Body of pancreas (tissue), 4 donors: ENCODE measurements at regions not wholly inside any gene's neighbourhood (a gene's known extent, or its start where the extent isn't known, plus 50 kb on each side); places are given as distances from the start of the nearest gene placed in this dataset.
A peak's percentile ranks its signal among the peaks of the same experiment; 100 is the strongest.

Experiments
- ATAC-seq: fragments of 150-250 bp; one replicate; pipeline ENCODE4 v1.9.1; 2016
- DNase-seq, 4 donors: peaks; one replicate each; pipeline ENCODE4 v3.0.0-alpha.2; 2019
- H3K27ac ChIP-seq, 4 donors: fragments of 200-600 bp; sonication (generic); 1 replicate in 3 of 4; 2 replicates in 1 of 4; pipeline versions ENCODE4 v1.5.1 to v1.6.1; 2016 to 2019; ENCODE audit warnings: mild to moderate bottlenecking in 1 of 4, mixed read lengths in 1 of 4, moderate library complexity in 1 of 4
- H3K27me3 ChIP-seq, 2 donors: fragments of 200-600 bp; sonication (generic); one replicate each; pipeline ENCODE4 v1.6.0; 2016; ENCODE audit warnings: mild to moderate bottlenecking in 1 of 2
- H3K36me3 ChIP-seq, 2 donors: fragments of 200-600 bp; sonication (generic); replicated peaks in 1 of 2; 2 replicates each; pipeline ENCODE4 v1.5.1; 2016; ENCODE audit warnings: low read depth in 2 of 2; ENCODE audit not compliant: insufficient read depth in 1 of 2
- H3K4me1 ChIP-seq: fragments of 200-600 bp; sonication (generic); one replicate; pipeline ENCODE4 v1.6.0; 2016
- H3K4me3 ChIP-seq, 2 donors: fragments of 200-600 bp; sonication (generic); 1 replicate in 1 of 2; 2 replicates in 1 of 2; pipeline ENCODE4 v1.5.1; 2016 to 2019
- H3K9me3 ChIP-seq, 3 donors: fragments of 200-600 bp; sonication (generic); 1 replicate in 2 of 3; 2 replicates in 1 of 3; pipeline ENCODE4 v1.5.1; 2016
- POLR2A ChIP-seq, 3 donors: fragments of 450-650 bp; IDR thresholded peaks; one replicate each; pipeline ENCODE4 v1.6.1; 2016; ENCODE audit warnings: antibody characterized with exemption in 3 of 3, mild to moderate bottlenecking in 2 of 3
- WGBS, 2 donors: methylation state at CpG; one replicate each; pipeline ENCODE4 v1.1.5; 2017; 5-methylcytosine and 5-hydroxymethylcytosine counted together
- intact Hi-C: fragments of 100-400 bp; cut with DNase I; formaldehyde crosslinking; loops from one replicate; pipeline ENCODE4 v1.15.1; 2023
- TF ChIP-seq, protein P1 (sequence below), 7 experiments: fragments of 450-650 bp in 4 of 7; fragments of 200-600 bp in 3 of 7; sonication (generic) in 3 of 7; IDR thresholded peaks; one replicate each; pipeline ENCODE4 v1.5.1; 2016 to 2019; ENCODE audit warnings: antibody characterized with exemption in 7 of 7

DNA sequence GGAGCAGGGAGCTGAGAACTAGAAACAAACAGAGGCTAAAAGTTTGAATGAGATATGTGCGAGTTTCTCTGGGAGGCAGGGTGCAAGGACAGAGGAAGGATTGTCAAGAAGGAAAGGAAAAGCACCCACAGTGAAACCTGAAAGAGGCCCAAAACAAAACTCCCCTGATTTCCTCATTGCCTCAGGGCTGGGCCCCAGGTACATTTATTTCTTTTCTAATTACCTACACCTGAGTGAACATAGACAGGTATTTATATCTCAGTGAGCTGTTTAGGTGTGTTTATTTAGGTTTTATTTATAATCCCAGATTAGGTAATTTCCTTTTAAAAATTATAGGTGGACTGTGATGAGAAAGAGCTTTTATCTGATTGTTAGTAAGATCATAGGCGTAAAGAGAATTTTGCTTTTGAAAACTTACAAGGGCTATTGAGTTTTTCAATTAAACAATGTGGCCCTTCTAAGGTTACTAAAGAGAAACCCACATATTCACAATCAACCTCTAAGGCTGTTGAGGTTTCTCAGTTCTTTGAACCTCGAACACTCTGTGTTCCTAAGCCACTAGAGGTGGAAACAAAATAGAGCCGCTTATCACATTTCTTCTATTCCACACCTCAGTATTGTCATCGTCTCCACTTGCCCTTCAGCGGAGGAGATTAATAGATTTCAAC is 344.8 kb downstream of the ZNF608 start:
- no peak for TF ChIP-seq POLR2A (IDR thresholded peaks at IDR 0.05)
- TF ChIP-seq, protein P1, sequence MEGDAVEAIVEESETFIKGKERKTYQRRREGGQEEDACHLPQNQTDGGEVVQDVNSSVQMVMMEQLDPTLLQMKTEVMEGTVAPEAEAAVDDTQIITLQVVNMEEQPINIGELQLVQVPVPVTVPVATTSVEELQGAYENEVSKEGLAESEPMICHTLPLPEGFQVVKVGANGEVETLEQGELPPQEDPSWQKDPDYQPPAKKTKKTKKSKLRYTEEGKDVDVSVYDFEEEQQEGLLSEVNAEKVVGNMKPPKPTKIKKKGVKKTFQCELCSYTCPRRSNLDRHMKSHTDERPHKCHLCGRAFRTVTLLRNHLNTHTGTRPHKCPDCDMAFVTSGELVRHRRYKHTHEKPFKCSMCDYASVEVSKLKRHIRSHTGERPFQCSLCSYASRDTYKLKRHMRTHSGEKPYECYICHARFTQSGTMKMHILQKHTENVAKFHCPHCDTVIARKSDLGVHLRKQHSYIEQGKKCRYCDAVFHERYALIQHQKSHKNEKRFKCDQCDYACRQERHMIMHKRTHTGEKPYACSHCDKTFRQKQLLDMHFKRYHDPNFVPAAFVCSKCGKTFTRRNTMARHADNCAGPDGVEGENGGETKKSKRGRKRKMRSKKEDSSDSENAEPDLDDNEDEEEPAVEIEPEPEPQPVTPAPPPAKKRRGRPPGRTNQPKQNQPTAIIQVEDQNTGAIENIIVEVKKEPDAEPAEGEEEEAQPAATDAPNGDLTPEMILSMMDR (IDR thresholded peaks at IDR 0.05), result no peak
- no peak overlapping the region for H3K4me3 ChIP-seq
- DNase-seq (no peak), ATAC-seq (no peak)
- intact Hi-C loops, result no loop called here
- H3K4me1 ChIP-seq, result no peaks in the 10 kb centered on the region
- H3K9me3 ChIP-seq, result no peaks in the 10 kb centered on the region
- H3K36me3 ChIP-seq, result no peaks in the 10 kb centered on the region
- peak overlapping the region in 2 of 4 donors; percentile 22 to 50 for H3K27ac ChIP-seq
- H3K27me3 ChIP-seq, result no peaks in the 10 kb centered on the region
- WGBS, 2 donors, result 66 to 79% methylated on average over 6 of the region's 6 CpGs

DNA sequence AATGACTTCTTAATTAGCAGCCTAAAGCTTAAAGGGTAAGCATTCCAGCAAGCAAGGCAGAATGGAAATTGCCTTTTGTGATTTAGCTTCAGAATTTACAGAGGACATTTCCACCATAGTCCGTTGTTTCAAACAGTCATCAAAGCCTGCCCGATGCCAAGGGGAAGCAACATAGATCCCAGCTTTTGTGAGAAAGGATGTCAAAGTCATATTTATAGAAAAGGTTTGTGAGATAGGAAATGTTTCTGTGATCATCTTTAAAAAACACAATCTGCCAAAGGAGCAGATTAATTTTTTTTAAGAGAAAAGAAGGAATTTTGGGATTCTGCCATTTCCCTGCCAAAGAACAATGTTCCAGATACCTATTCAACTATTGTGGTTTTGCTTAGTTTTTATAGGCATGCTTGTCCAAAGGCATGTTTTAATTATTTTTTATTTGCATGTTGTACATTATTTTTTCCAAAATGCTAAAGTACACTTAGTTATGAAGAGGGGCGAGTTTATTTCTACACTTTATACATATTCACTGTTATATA is 346.9 kb downstream of the ZNF608 start:
- 71 to 76% methylated on average over 3 of the region's 3 CpGs for WGBS, 2 donors
- H3K36me3 ChIP-seq, result no peaks in the 10 kb centered on the region

GRCh38 chr5:124398460-124398859 is 348.0 kb downstream of the ZNF608 start:
- ATAC-seq, result no peak
- TF ChIP-seq, protein P1 (IDR thresholded peaks at IDR 0.05), result no peak
- no peak for TF ChIP-seq POLR2A (IDR thresholded peaks at IDR 0.05)
- Histone ChIP-seq H3K27ac (no peak overlapping the region), H3K36me3 (no peaks in the 10 kb centered on the region), H3K4me3 (no peak overlapping the region), H3K4me1 (no peaks in the 10 kb centered on the region), H3K9me3 (no peaks in the 10 kb centered on the region), H3K27me3 (no peaks in the 10 kb centered on the region)
- 60 to 66% methylated on average over 2 of the region's 2 CpGs for WGBS, 2 donors
- intact Hi-C loops, result no loop called here
- no peak for DNase-seq

More for the DNA sequence above, 346.9 kb downstream of the ZNF608 start:
- ATAC-seq (no peak), DNase-seq (no peak)
- intact Hi-C loops, result no loop called here
- Histone ChIP-seq H3K27ac (no peak overlapping the region), H3K4me3 (no peak overlapping the region), H3K4me1 (no peaks in the 10 kb centered on the region), H3K27me3 (no peaks in the 10 kb centered on the region), H3K9me3 (no peaks in the 10 kb centered on the region)
- TF ChIP-seq, protein P1 (IDR thresholded peaks at IDR 0.05), result no peak
- no peak for TF ChIP-seq POLR2A (IDR thresholded peaks at IDR 0.05)

- TF ChIP-seq, protein P1 (IDR thresholded peaks at IDR 0.05), result no peak
- TF ChIP-seq POLR2A (IDR thresholded peaks at IDR 0.05), result no peak
- DNase-seq (no peak), ATAC-seq (no peak)
- Histone ChIP-seq H3K36me3 (no peaks in the 10 kb centered on the region), H3K4me1 (no peaks in the 10 kb centered on the region), H3K9me3 (no peaks in the 10 kb centered on the region), H3K27ac (no peak overlapping the region), H3K27me3 (no peaks in the 10 kb centered on the region), H3K4me3 (no peak overlapping the region)
- WGBS, 2 donors, result 89 to 92% methylated on average over 2 of the region's 2 CpGs
- intact Hi-C loops, result no loop called here
Measured at GRCh38 chr5:124397317-124397716, 349.1 kb downstream of the ZNF608 start.

- Histone ChIP-seq H3K27ac (no peak overlapping the region), H3K27me3 (no peaks in the 10 kb centered on the region), H3K36me3 (no peaks in the 10 kb centered on the region), H3K4me3 (no peak overlapping the region), H3K9me3 (no peaks in the 10 kb centered on the region), H3K4me1 (no peaks in the 10 kb centered on the region)
- TF ChIP-seq POLR2A (IDR thresholded peaks at IDR 0.05), result no peak
- TF ChIP-seq, protein P1 (IDR thresholded peaks at IDR 0.05), result no peak
- intact Hi-C loops, result no loop called here
- WGBS, 2 donors, result 38 to 57% methylated on average over 5 of the region's 5 CpGs
- ATAC-seq, result no peak
- DNase-seq, result no peak
Measured at GRCh38 chr5:124395926-124396325, 350.5 kb downstream of the ZNF608 start.
